DLD1 (cell line): ENCODE measurements at regions not wholly inside any gene's neighbourhood (a gene's known extent, or its start where the extent isn't known, plus 50 kb on each side); places are given as distances from the start of the nearest gene placed in this dataset.

Source experiments
- in situ Hi-C: cut with HindIII; loops from 2 replicates; pipeline ENCODE4 v1.10.0; 2017; ENCODE audit warnings: low sequenced_read_pairs

DNA sequence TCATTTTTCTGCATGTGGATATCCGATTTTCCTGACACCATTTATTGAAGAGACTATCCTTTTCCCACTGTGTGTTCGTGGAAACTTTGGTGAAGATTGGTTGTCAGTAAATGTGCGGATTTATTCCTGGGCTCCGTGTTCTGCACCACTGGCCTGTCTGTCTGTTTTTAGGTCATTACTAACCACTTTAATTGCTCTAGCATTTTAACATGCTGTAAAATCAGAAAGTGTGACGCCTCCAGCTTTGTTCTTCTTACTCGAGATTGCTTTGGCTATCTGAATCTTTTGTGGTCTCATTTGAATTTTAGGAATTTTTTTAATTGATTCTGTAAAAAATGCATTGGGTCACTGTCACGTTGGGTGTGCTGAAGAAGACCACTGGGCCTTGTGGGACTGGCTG, 1458.7 kb downstream of the AACS start:
- in situ Hi-C loops: no loop called here

DNA sequence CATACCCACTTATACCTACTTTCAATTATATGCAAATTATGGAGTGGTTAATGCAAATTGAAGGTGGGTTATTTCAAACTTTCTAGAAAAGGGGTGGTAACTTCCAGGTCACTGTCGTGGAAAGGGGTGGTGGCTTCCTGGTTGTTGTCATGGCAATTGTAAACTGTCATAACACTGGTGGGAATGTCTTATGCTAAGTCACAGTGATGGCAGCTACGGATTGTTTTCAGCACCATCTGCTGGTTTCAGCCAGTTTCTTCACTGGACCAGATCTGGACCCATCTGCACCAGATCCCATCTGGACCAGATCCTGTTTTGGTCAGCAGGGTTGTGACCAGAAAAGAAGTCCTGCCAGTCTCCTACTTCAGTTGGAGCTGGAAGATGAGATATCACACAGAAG, 1469.3 kb downstream of the AACS start:
- in situ Hi-C loops: no loop called here

DNA sequence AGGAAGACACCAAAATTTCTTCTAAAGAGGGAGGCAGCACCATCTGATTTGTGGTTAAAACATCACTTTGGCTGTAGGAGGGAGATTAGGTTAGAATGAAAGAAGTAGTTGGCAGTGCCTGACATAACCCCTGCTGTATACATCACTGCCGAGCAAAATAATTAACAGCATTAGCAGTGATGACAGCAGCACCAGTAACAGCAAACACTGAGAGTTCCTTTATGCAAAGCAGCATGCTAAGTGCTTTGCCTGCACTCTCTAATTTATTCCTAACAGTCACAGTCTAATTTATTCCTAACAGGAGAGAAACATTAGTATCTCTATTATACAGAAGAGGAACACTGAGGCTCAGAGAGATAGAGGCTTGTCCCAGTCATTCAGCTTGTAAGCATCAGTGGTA, 1469.7 kb downstream of the AACS start:
- in situ Hi-C loops: no loop called here

DNA sequence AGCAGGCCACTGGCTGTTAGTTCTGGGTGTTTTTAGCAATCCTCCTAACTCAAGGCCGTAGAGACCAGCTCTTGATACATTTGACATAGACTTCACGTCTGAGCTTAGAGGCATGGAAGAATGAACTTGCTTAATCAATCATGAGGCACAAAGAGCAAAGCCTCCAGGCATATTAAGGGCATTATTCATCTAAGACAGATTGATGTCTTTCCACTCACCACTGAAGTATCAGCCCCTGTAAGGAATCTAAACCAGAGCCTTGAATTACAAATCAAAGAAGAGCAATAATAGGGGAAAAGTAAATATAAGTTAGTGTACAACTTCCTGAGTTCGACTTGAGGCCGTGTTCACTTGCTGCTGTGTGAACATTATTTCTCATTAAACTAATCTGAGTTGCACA, 1470.7 kb downstream of the AACS start:
- in situ Hi-C loops: no loop called here

DNA sequence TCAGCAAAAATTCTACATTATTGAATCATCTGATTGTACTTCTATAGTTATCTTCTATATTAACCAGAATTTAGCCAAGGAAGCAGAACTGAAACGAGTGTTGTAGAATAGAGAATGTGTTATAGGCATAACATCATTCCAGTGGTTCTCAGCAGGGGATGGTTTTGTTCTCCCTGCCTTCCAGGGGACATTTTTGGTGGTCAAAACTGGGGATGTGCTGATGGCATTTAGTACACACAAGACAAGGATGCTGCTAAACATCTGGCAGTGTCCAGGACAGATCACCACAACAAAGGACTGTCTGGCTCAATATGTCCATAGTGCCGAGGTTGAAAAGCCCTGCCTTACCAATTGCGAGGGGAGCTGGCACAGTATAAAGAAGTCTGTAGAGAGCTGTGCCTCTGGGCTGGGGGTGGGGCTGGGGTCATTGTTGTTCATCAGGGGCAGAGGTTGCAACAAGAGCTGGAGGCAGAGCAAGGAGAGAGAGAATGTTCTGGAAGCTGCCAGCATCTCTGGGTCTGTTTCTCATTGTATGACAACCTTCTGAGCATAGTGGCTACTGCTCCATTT, 1472.8 kb downstream of the AACS start:
- in situ Hi-C loops: no loop called here

DNA sequence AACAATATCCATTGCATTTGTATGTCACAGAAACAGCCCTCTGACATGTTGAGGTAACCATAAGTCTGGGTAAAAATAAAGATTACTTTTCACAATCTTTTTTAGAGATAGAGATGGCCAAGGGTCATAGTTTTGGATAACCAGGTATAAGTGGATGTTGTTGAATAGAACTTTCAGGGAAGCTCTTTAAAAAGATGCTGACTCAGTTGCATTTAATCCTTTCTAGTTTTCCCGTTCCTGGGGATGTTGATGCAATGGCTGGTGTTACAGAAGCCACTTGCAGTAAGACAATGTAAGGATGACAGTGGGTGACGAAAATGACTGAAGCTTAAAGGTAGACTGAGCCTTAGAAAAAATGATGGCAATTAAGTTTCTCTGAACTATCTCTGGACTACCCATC, 1473.7 kb downstream of the AACS start:
- in situ Hi-C loops: no loop called here

DNA sequence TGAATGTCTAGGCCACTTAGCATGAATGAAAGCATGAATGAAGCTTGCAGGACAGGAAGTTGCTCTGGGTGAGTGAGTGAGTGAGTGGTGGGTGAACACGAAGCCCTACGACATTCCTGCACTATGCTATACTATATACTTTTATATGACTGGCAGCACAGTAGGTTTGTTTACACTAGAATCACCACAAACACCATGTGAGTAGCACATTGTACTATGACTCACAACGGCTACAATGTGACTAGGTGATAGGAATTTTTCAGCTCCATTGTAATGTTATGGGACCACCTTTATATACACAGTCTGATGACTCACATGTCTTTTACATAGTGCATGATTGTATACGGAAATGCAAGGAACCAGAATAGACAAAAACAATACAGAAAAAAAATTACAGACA, 1480.2 kb downstream of the AACS start:
- in situ Hi-C loops: no loop called here

DNA sequence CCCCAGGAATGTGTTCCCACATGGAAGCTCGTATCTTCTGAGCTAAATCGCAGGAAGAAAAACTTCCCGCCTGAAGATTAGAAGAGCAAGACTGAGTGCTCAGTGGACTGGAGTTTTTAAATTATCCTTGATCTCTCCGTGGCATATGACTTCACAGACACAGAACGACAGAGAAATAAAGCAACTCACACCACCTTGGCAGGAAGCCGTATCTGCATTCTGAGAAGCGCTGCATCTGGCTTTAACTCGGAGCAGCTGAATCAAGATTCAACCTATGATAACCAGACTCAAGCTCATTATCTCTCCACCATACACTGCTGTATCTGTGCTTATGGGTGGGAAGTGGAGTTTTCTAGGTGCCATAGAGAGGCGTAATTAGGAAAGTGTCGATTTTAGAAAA, 1482.7 kb downstream of the AACS start:
- in situ Hi-C loops: no loop called here

DNA sequence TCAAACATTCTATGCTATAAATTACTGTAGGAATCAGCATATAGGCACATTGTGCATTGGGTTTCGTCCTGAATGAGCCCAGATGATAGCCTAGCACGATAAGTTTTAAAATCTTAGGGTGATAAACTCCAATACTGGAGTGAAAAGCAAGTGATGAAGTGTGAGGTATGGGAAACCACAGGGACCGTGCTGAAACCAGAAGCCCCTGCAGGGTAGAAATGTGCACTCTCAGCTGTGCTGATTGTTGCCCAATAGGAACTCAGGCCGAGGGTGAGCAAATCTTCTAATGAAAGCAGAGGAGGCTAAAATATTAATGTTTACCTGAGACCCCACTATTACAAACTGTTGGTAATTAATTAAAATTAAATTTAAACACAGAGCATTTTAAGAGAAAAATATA, 1486.6 kb downstream of the AACS start:
- in situ Hi-C loops: no loop called here

DNA sequence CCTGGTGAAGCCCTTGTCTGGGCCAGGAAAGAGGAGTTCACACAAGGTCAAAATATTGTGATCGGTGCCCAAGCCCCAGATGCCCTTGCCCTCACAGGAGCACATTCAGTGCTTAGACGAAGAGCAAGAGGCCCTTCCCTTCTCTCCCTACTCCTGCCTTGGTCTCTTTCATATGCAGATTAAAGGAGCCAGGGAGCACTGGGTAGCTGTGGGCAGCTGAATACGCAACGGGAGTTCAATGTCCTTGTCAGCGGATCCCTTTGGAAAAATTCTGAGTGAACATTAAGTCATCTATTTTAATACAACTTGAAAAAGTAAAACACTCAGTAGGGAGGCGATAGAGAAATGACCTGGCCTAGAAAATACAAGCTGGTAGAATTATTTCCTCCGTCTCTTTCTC, 1489.4 kb downstream of the AACS start:
- in situ Hi-C loops: no loop called here

DNA sequence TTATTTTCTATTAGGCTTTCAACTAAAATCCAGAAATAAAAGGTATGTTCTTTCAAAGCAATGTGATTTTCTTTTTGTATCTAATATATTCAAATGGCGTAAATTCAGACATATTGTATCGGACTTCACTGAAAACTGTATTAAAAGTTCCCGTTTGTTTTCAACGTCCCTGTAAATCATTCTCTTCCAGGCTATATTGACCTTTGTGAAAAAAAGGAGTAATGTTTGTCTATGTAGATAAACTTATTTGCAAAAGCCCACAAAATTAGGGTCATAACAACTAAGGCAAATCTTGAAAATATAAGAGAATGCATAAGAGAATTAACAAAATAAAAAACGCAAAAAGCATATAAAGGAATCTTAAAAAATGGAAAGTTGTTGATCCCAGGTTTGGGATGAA, 1492.4 kb downstream of the AACS start:
- in situ Hi-C loops: no loop called here

DNA sequence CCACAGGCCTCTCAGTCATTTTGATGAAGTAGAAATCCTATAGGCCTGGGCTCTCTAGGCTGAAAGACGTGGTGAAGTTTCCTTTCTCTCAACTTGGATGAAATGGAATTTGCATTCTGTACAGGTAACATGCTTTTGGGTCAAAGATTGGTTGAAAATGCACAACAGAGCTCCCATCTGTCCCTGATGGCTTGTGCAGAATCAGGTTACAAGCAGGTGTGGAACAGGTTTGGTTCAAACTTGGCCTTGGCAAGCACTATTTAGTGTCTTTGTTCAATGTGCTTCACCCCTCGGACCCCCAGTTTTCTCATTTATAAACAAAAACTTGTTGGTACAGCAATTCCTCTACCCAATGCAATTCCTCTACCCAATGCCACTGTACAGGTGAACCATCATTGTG, 1493.0 kb downstream of the AACS start:
- in situ Hi-C loops: no loop called here

DNA sequence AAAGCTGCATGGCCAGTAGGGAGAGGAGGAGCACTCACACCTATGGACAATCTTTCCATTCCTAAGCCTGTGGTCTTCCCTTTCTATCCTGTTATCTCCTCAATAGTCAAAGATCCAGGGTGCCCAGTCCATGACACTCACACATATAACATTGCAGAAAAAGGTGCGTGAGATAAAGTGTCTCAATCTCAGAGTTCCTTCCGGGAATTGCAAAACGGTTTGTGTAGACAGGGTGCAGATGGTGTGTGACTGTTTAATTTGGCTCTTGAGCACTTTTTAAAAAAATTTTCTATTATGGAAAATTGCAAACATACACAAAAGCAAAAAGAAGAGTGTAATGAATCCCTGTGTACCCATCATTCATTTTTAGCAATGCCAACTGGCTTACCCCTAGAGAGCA, 1493.6 kb downstream of the AACS start:
- in situ Hi-C loops: no loop called here

DNA sequence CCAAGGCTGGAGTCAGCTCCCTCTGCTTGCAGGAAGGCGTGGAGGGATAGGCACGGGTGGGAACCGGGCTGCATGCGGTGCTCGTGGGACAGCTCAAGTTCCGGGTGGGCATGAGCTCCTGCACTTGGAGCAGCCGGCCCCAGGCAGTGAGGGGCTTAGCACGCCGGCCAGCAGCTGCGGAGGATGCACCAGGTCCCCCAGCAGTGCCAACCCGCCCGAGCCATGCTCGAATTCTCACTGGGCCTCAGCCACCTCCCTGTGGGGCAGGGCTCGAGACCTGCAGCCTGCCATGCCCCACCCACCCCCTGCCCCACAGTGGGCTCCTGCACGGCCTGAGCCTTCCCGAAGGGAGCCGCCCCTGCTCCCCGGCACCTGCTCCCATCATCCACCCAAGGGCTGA, 1501.8 kb downstream of the AACS start:
- in situ Hi-C loops: no loop called here

DNA sequence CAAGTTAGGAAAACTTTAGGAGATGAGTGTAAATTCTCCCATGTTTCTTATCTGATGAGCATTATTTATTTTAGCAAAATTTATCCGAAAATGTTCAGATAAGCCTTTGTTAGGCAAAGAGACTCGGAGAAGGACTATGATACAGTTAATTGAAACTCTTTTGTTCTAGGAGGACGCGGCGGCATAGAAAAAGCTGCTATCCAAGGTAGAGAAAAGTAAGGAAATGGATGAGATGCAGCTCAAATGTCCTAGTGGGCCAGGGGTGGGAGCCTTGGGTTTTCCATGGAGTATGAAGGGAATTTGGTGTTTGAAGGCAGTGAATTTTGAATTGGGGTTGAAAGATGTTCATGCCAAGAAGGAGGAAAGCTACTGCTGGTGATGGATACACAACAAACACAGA, 1504.5 kb downstream of the AACS start:
- in situ Hi-C loops: no loop called here

DNA sequence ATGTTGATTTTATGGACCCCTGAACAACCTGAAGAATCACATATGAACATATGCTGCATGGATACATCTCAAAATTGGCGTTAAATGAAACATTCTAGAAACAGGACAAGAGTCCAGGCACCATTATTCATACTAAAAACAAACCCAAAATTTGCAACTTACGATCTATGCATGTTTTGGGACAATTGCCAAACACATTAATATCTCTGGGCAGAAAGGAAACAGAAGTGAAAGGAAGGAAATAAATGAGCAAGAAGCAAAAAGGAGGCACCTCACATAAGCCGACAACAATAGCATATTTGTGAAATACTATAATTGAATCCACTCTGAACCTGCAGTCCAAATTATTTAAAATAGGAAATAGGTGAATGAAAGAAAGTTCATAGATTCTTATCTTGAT, 1505.3 kb downstream of the AACS start:
- in situ Hi-C loops: no loop called here

DNA sequence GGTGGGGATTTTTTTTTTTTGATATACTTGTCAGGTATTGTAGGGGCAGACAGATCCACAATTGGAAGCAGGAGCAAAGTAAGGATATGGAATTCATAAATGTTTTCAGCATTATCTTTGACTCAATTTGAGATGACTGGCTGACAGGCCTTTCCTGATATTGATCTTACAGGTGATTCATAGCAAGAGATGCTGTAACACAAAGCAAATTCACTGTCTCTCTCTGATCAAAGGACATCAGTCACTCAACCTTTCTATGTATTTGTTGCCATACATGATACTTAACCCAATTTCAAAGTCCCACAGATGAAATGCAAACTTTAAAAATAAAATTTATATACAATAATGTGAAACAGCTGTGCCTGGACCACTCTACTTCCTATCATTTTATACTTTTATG, 1506.9 kb downstream of the AACS start:
- in situ Hi-C loops: no loop called here

DNA sequence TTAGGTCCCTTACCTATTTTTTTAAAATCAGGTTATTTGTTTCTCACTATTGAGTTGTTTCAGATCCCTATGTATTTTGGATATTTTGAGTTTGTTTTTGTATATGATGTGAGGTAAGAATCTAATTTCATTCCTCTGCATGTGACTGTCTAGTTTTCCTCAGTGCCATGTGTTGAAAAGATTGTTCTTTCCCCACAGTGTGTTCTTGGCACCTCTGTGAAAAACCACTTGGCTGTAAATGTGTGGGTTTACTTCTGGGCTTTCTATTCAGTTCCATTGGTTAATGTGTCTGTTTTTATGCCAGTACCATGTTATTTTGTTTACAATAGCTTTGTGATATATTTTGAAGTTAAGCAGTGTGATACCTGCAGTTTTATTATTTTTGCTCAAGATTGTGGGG, 1516.4 kb downstream of the AACS start:
- in situ Hi-C loops: no loop called here

DNA sequence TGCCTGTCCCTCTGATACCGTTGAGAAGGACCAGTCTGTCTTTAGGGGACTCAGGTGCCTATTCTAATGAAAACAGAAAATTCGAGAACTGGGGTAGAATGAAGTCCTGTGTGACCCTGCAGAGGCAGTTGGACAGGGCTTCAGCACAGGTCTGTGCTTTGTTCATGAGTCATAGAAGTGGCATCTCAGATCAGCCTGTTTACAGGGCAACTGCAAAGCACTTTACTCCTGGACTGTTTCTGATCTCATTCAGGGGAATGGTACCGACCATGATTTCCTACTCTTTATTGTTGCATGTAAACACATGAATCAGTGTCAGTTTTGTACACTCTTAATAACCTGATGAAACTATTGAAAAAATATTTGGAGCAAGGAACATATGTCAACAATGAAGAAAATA, 1517.0 kb downstream of the AACS start:
- in situ Hi-C loops: no loop called here

DNA sequence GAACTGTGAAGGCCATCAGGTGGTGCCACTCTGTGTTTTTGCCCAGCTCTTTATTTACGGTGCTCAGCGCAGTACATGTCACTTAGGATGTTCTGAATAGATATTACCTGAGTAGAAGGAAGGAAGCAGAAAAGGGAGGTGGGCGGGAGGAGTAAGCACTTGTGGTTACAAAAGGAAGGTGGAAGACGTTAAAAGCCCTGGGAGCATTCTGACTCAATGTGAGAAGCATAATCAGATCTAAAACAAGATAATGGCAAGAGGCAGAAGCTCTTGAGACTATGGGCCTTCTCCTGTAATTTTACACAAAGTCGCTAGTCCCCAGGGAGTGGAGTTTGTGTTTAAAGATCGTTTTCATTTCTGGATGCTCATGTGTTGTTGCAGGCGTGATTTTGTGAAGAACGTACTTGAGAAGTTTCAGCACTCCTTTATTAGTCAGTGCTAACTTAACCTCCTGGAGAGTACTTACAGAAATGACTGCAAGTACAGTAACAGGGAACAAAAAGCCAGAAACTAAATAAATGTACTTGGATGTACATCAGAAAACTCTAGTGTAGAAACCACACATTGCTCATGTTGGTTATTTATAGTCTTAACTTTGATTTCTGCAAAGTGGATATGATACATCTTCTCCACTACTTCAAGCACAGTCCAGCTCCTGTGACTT, 1523.5 kb downstream of the AACS start:
- in situ Hi-C loops: no loop called here

DNA sequence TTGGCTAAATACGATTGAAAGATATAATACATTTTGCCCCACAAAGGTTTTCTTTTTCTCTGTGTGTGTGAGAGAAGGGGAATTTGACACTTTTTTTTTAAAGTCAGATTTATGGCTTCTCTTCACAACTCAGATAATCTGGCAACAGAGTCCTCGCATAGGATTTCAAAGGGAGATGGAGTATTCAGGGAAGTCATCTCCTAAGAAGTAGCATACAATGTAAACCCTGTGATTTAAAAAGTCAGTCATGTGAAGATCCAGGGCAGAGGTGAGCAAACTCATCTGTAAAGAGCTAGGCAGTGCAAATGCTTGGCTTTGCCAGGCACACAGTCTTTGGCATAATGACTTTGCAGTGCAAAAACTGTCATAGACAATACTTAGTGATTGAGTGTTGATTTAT, 1526.3 kb downstream of the AACS start:
- in situ Hi-C loops: no loop called here

DNA sequence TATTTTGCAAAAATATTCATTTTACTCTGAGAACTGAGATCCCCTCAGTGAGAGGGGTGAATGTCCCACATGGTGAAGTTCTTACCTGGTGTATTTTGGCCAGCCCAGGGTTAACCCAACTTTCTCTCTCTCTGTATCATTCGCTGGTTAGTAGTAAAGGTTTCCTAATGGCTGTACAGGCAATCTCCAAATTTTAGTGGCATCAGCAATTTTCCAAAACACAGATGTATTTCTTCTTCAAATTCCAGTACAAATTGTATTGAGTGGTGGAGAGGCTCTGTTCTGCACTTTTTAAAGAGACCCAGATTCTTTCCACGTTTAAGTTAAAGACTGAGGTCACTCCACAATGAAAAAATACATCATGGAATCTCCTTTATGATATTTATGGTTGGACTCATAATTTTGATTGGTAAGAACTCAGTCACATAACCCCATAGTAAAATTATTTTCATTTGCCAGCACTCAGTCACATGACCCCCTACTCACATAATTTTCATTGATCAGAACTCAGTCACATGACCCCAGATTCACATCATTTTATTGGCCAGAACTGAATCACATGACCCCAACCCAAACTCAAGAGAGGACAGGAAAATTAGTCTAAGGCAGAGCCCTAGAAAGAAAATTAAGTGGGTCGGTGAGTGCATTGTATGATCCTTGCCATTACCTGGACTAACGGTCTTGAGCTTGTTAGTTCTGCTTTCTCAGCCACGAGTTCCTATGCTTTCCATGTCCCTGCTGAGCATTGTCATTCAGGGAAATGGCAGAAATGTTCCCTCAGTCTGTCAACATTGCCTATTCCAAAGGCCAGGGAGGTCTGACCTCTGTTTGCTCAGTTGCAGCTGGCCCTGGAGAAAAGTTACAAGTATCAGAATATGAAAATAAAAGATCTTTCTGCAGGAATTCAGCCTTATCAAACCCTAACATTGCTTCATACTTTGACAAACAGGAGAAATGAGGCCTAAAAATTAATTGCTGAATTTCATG, 1536.2 kb downstream of the AACS start:
- in situ Hi-C loops: no loop called here
